Fibroblast of lung (primary cell): ENCODE measurements at regions not wholly inside any gene's neighbourhood (a gene's known extent, or its start where the extent isn't known, plus 50 kb on each side); places are given as distances from the start of the nearest gene placed in this dataset.

ENCODE experiments used
- EZH2 ChIP-seq: IDR thresholded peaks from 2 replicates; pipeline ENCODE4 v1.5.1; 2012; ENCODE audit warnings: low read length, control low read depth, mild to moderate bottlenecking; ENCODE audit errors: missing control alignments
- TF ChIP-seq, protein P1 (sequence below), 2 donors: IDR thresholded peaks in 1 of 2; conservative IDR thresholded peaks in 1 of 2; 1 replicate in 1 of 2; 2 replicates in 1 of 2; pipeline ENCODE4 v1.5.1; 2011 to 2012; ENCODE audit warnings: low read length in 2 of 2, control low read depth in 1 of 2, inconsistent platforms in 1 of 2, low read depth in 1 of 2, mild to moderate bottlenecking in 1 of 2

- TF ChIP-seq, protein P1, sequence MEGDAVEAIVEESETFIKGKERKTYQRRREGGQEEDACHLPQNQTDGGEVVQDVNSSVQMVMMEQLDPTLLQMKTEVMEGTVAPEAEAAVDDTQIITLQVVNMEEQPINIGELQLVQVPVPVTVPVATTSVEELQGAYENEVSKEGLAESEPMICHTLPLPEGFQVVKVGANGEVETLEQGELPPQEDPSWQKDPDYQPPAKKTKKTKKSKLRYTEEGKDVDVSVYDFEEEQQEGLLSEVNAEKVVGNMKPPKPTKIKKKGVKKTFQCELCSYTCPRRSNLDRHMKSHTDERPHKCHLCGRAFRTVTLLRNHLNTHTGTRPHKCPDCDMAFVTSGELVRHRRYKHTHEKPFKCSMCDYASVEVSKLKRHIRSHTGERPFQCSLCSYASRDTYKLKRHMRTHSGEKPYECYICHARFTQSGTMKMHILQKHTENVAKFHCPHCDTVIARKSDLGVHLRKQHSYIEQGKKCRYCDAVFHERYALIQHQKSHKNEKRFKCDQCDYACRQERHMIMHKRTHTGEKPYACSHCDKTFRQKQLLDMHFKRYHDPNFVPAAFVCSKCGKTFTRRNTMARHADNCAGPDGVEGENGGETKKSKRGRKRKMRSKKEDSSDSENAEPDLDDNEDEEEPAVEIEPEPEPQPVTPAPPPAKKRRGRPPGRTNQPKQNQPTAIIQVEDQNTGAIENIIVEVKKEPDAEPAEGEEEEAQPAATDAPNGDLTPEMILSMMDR (conservative IDR thresholded peaks at IDR 0.05 in 1 of 2, IDR thresholded peaks at IDR 0.05 in 1 of 2; ENCODE audit: low read depth in 1 of 2, low read length in 2 of 2), result no peak
- TF ChIP-seq EZH2, result no peak
These were observed 135.0 kb downstream of the IRF8 start for GRCh38 chr16:86033971-86034370.
